Astrocyte of the cerebellum (primary cell): ENCODE measurements at regions not wholly inside any gene's neighbourhood (a gene's known extent, or its start where the extent isn't known, plus 50 kb on each side); places are given as distances from the start of the nearest gene placed in this dataset.
A peak's percentile ranks its signal among the peaks of the same experiment; 100 is the strongest.

Source experiments
- DNase-seq: peaks from one replicate; pipeline ENCODE4 v3.0.0-alpha.2; 2011; ENCODE audit warnings: low read depth
- H3K4me3 ChIP-seq: 2 replicates; pipeline ENCODE4 v1.5.1; 2011; ENCODE audit warnings: mild to moderate bottlenecking, low read depth, low read length, moderate library complexity
- CTCF ChIP-seq: IDR thresholded peaks from 2 replicates; pipeline ENCODE4 v1.5.1; 2012; ENCODE audit warnings: low read length, low read depth, moderate library complexity, mild to moderate bottlenecking; ENCODE audit errors: missing control alignments
- in situ Hi-C: cut with HindIII; loops from 2 replicates; pipeline ENCODE4 v1.10.0; 2017; ENCODE audit warnings: low sequenced_read_pairs

- in situ Hi-C loops, result no loop called here
- TF ChIP-seq CTCF, result no peak
- DNase-seq, result no peak
- H3K4me3 ChIP-seq, result no peak overlapping the region
Observed at GRCh38 chr3:76547674-76548073, 492.2 kb upstream of the ROBO2 start.

GRCh38 chr3:76550522-76551201, 489.2 kb upstream of the ROBO2 start:
- in situ Hi-C loops, result no loop called here
- no peak for DNase-seq
- H3K4me3 ChIP-seq, result no peak overlapping the region
- TF ChIP-seq CTCF, result no peak

GRCh38 chr3:76551739-76552138, 488.2 kb upstream of the ROBO2 start:
- in situ Hi-C loops, result no loop called here
- DNase-seq, result no peak
- no peak for TF ChIP-seq CTCF
- no peak overlapping the region for H3K4me3 ChIP-seq

GRCh38 chr3:76552653-76553052, 487.2 kb upstream of the ROBO2 start:
- DNase-seq, result no peak
- TF ChIP-seq CTCF, result no peak
- in situ Hi-C loops, result no loop called here
- no peak overlapping the region for H3K4me3 ChIP-seq

- DNase-seq, result peak; percentile 8
Observed at GRCh38 chr3:76554707-76555106, 485.2 kb upstream of the ROBO2 start.

GRCh38 chr3:76561494-76562236, 478.2 kb upstream of the ROBO2 start:
- no peak overlapping the region for H3K4me3 ChIP-seq
- DNase-seq, result no peak
- in situ Hi-C loops, result no loop called here
- no peak for TF ChIP-seq CTCF

More at GRCh38 chr3:76554707-76555106, 485.2 kb upstream of the ROBO2 start:
- no peak for TF ChIP-seq CTCF
- no peak overlapping the region for H3K4me3 ChIP-seq
- in situ Hi-C loops, result no loop called here
